ENCODE measurements at regions not wholly inside any gene's neighbourhood (a gene's known extent, or its start where the extent isn't known, plus 50 kb on each side); places are given as distances from the start of the nearest gene placed in this dataset.
"Not testable (repeated sequence)": the region's sequence is repeated elsewhere in the genome, so short reads cannot be mapped to it uniquely, and the experiment has no call there.

DNA sequence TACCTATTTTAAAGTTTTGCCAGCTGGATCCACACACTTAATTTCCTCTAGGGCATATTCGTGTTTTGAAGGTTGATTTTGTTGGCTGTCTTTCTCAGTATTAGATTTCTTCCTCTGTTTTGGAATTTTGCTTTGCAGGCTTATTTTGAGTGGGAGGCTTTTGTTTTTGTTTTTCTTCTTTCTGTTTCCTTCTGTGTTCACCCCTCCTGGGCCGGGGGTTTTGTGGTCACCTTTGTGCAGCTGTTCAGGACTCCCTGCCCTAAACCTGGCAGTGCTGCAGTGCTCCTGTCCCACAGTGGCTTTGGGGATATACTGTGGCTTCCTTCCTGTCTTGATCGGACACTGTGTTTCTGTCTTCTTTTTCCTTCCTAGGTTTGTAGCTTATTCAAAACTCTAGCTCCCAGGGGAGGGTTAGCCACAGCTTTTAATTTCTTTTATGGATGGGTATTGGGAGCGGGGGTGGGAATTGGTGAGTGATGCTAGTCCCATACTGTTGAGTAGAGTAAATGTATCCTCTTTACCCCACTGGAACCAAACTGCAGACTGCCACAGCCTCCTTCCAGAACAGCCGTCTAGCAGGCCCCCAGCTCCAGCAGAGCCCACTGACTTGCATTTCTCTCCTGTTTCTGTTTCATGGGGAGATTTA is 228.7 kb upstream of the FZD8 start:
- no peak for DNase-seq (ENCODE audit: low read depth)
- H3K4me3 ChIP-seq (ENCODE audit: low read depth, low read length), result no peak overlapping the region
- no peak for TF ChIP-seq CTCF (IDR thresholded peaks at IDR 0.05; ENCODE audit: insufficient read depth, low read length, poor library complexity, severe bottlenecking)
- no peaks in the 10 kb centered on the region for H3K27me3 ChIP-seq (ENCODE audit: control insufficient read depth, insufficient read depth, low read length)
- no peaks in the 10 kb centered on the region for H3K36me3 ChIP-seq (ENCODE audit: control insufficient read depth, insufficient read depth, low read length)

- not testable (repeated sequence) for H3K4me3 ChIP-seq (ENCODE audit: low read depth, low read length); DNase-seq (ENCODE audit: low read depth); H3K27me3 ChIP-seq (ENCODE audit: control insufficient read depth, insufficient read depth, low read length); H3K36me3 ChIP-seq (ENCODE audit: control insufficient read depth, insufficient read depth, low read length)
Observed at GRCh38 chr10:35858676-35859283, 216.7 kb upstream of the FZD8 start.

- DNase-seq (ENCODE audit: low read depth), result no peak
- no peaks in the 10 kb centered on the region for H3K27me3 ChIP-seq (ENCODE audit: control insufficient read depth, insufficient read depth, low read length)
- TF ChIP-seq CTCF (IDR thresholded peaks at IDR 0.05; ENCODE audit: insufficient read depth, low read length, poor library complexity, severe bottlenecking), result no peak
- H3K36me3 ChIP-seq (ENCODE audit: control insufficient read depth, insufficient read depth, low read length), result no peaks in the 10 kb centered on the region
- H3K4me3 ChIP-seq (ENCODE audit: low read depth, low read length), result no peak overlapping the region
Observed at GRCh38 chr10:35857860-35858259, 215.8 kb upstream of the FZD8 start.

DNA sequence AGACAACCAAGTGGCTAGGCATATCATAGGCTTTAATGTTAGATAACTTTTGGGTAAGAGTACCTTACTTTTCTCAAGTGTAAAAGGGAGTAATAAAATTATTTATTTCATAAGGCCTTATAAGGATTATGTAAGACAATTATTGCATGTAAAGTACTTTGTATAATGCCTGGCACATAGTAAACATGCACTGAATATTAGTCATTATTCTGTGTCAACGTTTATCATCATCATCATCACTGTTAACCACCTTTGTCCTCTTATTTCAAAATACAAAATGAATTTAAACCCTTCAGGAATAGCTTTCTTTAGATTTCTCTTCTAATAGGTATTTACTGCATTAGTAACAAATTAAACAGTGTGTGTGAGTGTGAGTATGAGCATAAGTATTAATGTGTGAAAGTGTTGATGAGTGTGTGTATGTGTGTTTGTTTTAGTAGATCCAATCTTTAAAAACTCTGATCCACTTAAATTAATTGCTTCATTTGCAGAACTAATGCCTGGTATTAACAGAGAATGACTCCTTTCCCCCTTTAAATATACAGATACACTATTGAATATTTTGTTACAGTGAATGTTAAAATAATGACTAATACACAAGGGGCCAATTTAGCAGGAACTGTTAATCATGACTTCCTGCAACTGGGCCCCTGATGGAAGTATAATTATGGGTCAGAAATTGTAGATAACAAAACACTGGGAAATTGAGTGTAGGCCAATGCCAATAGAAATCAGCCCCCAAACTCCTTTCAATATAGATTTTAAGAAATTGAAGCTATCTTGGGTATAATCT is 213.3 kb upstream of the FZD8 start:
- H3K4me3 ChIP-seq (ENCODE audit: low read depth, low read length), result no peak overlapping the region
- no peaks in the 10 kb centered on the region for H3K27me3 ChIP-seq (ENCODE audit: control insufficient read depth, insufficient read depth, low read length)
- no peaks in the 10 kb centered on the region for H3K36me3 ChIP-seq (ENCODE audit: control insufficient read depth, insufficient read depth, low read length)
- no peak for TF ChIP-seq CTCF (IDR thresholded peaks at IDR 0.05; ENCODE audit: insufficient read depth, low read length, poor library complexity, severe bottlenecking)
- DNase-seq (ENCODE audit: low read depth), result no peak

GRCh38 chr10:35854661-35855060 is 212.6 kb upstream of the FZD8 start:
- DNase-seq (ENCODE audit: low read depth), result no peak
- TF ChIP-seq CTCF (IDR thresholded peaks at IDR 0.05; ENCODE audit: insufficient read depth, low read length, poor library complexity, severe bottlenecking), result no peak
- no peaks in the 10 kb centered on the region for H3K36me3 ChIP-seq (ENCODE audit: control insufficient read depth, insufficient read depth, low read length)
- H3K4me3 ChIP-seq (ENCODE audit: low read depth, low read length), result no peak overlapping the region
- H3K27me3 ChIP-seq (ENCODE audit: control insufficient read depth, insufficient read depth, low read length), result no peaks in the 10 kb centered on the region

GRCh38 chr10:35852721-35853120 is 210.6 kb upstream of the FZD8 start:
- H3K27me3 ChIP-seq (ENCODE audit: control insufficient read depth, insufficient read depth, low read length), result no peaks in the 10 kb centered on the region
- H3K36me3 ChIP-seq (ENCODE audit: control insufficient read depth, insufficient read depth, low read length), result no peaks in the 10 kb centered on the region
- no peak for TF ChIP-seq CTCF (IDR thresholded peaks at IDR 0.05; ENCODE audit: insufficient read depth, low read length, poor library complexity, severe bottlenecking)
- H3K4me3 ChIP-seq (ENCODE audit: low read depth, low read length), result no peak overlapping the region
- DNase-seq (ENCODE audit: low read depth), result no peak

All from kidney epithelial cell (primary cell).